Motor neuron (in vitro differentiated cells): ENCODE measurements at regions not wholly inside any gene's neighbourhood (a gene's known extent, or its start where the extent isn't known, plus 50 kb on each side); places are given as distances from the start of the nearest gene placed in this dataset.
"Not testable (repeated sequence)": the region's sequence is repeated elsewhere in the genome, so short reads cannot be mapped to it uniquely, and the experiment has no call there.

Source experiments
- ATAC-seq, 8 experiments: fragments of 200-7000 bp; cut with Tn5 transposase; replicated peaks in 6 of 8; 2 replicates each; pipeline ENCODE4 v1.8.0; 2021; ENCODE audit warnings: mild to moderate bottlenecking in 8 of 8, moderate library complexity in 8 of 8
- H3K27ac ChIP-seq, 2 donors: fragments of 250-450 bp; sonication (Bioruptor Pico); 2 replicates each; pipeline ENCODE4 v1.9.0; 2021; ENCODE audit warnings: antibody characterized with exemption in 2 of 2, mild to moderate bottlenecking in 2 of 2, moderate library complexity in 1 of 2
- H3K4me1 ChIP-seq, 2 donors: fragments of 250-450 bp; sonication (Bioruptor Pico); replicated peaks in 1 of 2; 2 replicates each; pipeline ENCODE4 v1.6.1; 2021; ENCODE audit warnings: antibody characterized with exemption in 2 of 2, mild to moderate bottlenecking in 2 of 2, moderate library complexity in 1 of 2
- H3K4me3 ChIP-seq, 5 donors: fragments of 250-450 bp; sonication (Bioruptor Pico); 2 replicates each; pipeline ENCODE4 v1.9.0; 2021; ENCODE audit warnings: antibody characterized with exemption in 5 of 5, mild to moderate bottlenecking in 5 of 5, moderate library complexity in 4 of 5
- WGBS, 10 experiments: fragments of 450-650 bp; shearing (Covaris generic); methylation state at CpG; one replicate each; pipeline ENCODE4 v1.0.0; 2022; 5-methylcytosine and 5-hydroxymethylcytosine counted together
- in situ Hi-C, 9 experiments: fragments of 400-800 bp; cut with MboI; loops; one replicate each; pipeline ENCODE4 v1.15.0; 2021; ENCODE audit warnings: low sequenced_read_pairs in 9 of 9, low pct_unique_long_range_greater_than_20kb in 2 of 9; ENCODE audit not compliant: unreplicated experiment in 9 of 9

DNA sequence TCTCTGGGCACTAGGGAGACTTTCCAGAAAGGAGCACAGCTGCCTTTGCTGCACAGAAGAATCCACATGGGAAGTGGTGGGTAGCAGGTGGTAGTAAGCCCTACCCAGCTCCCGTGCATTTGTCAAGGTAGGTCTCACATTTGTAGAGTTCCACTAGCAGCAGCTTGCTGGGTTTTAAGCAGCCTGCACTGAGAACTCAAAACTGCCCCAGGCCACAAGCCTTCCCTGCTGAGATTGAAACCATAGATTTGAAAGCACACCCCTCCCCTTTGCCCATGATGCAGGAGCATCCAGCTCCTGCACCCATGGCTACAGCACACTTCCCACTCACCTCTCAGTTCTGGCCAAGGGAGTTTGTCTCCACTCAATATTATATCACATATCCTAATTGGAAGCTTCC is 604.5 kb upstream of the STEAP1 start:
- no peak for ATAC-seq
- Histone ChIP-seq H3K4me3 (no peak overlapping the region), H3K27ac (no peak overlapping the region), H3K4me1 (no peaks in the 10 kb centered on the region)
- WGBS, 10 experiments = 0 to 80% (median 60%) methylated on average over 1 of the region's 1 CpG; no CpG with 5 or more reads in 7 of the 10 experiments
- in situ Hi-C loops = no loop called here

DNA sequence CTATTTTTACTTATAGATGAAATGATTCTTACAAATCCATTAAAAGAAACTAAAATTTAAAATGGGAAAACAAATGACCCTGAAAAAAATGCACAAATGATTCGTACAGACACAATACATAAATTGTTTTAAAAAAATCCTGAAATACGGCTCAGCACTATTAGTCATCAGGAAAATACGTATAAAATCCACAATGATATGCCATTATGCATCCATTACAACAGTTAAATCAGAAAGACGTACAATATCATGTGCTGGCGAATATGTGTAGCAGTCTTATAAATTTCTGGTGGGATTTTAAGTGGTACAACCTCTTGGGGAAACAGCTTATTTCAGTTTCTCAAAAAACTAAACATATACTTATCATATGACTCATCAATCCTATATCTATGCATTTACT is 600.1 kb upstream of the STEAP1 start:
- 27 to 97% (median 82%) methylated on average over 2 to 5 of the region's 5 CpGs for WGBS, 10 experiments
- in situ Hi-C loops = no loop called here
- H3K4me1 ChIP-seq = no peaks in the 10 kb centered on the region
- no peak for ATAC-seq
- H3K27ac ChIP-seq = no peak overlapping the region
- H3K4me3 ChIP-seq = no peak overlapping the region

DNA sequence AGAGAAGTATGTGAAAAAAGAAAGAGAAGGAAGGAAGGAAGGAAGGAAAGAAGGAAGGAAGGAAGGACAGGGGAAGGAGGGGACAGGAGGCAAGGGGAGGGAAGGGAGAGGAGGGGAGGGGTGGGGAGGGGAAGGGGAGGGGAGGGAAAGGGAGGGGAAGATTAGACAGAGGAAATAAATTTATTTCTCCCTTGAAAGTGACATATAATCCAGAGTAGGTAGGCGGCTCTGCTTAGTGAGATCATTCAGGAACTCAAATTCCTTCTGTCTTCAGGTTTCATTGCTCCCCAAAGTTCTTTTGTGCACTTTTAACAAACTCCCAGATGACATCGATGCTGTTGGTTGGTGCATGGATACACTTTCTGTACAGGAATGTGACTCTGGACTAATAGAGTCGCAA is 594.7 kb upstream of the STEAP1 start:
- no peak for ATAC-seq
- no peak overlapping the region for H3K27ac ChIP-seq
- in situ Hi-C loops = no loop called here
- no peaks in the 10 kb centered on the region for H3K4me1 ChIP-seq
- H3K4me3 ChIP-seq = no peak overlapping the region
- WGBS, 10 experiments = 0 to 89% (median 60%) methylated on average over 1 to 2 of the region's 3 CpGs; no CpG with 5 or more reads in 3 of the 10 experiments

DNA sequence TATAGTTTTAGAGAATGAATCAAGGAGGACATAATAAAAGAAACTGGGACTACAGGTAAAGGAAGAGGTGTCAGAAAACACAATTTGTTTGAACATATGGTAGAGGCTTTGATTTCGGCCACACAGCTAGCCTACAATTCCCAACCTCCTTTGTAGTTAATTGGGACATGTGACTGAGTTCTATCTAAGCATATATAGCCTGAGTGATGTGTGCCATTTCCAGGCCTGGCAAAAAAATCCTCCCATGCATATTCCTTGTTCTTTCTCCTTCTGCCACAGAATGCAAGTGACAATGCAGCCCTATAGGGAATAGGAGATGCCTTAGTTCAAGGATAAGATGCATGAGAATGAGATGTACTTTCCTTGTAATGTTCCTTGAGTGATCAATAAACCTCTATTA is 590.7 kb upstream of the STEAP1 start:
- no peak overlapping the region for H3K27ac ChIP-seq
- no peak for ATAC-seq
- no peaks in the 10 kb centered on the region for H3K4me1 ChIP-seq
- WGBS, 10 experiments = 0 to 100% (median 88%) methylated on average over 1 of the region's 1 CpG; no CpG with 5 or more reads in 3 of the 10 experiments
- no peak overlapping the region for H3K4me3 ChIP-seq
- in situ Hi-C loops = no loop called here

GRCh38 chr7:89584896-89585295 is 569.4 kb upstream of the STEAP1 start:
- Histone ChIP-seq H3K4me1 (no peaks in the 10 kb centered on the region), H3K27ac (no peak overlapping the region), H3K4me3 (no peak overlapping the region)
- in situ Hi-C loops = no loop called here
- 0 to 100% (median 94%) methylated on average over 1 of the region's 1 CpG; no CpG with 5 or more reads in 4 of the 10 experiments for WGBS, 10 experiments
- no peak for ATAC-seq

- Histone ChIP-seq H3K4me3 (no peak overlapping the region), H3K27ac (no peak overlapping the region), H3K4me1 (no peaks in the 10 kb centered on the region)
- in situ Hi-C loops = no loop called here
- WGBS, 10 experiments = 17 to 100% (median 80%) methylated on average over 2 to 5 of the region's 5 CpGs
- no peak for ATAC-seq
Observed at GRCh38 chr7:89593125-89593524, 561.1 kb upstream of the STEAP1 start.

- WGBS, 10 experiments = 43 to 100% (median 71%) methylated on average over 1 of the region's 1 CpG; no CpG with 5 or more reads in 5 of the 10 experiments
- H3K27ac ChIP-seq = no peak overlapping the region
- no peak for ATAC-seq
- no peaks in the 10 kb centered on the region for H3K4me1 ChIP-seq
- in situ Hi-C loops = no loop called here
- no peak overlapping the region for H3K4me3 ChIP-seq
Observed at GRCh38 chr7:89602984-89603383, 551.3 kb upstream of the STEAP1 start.

- no peak for ATAC-seq
- Histone ChIP-seq H3K4me3 (no peak overlapping the region), H3K4me1 (no peaks in the 10 kb centered on the region), H3K27ac (no peak overlapping the region)
- WGBS, 10 experiments = 0 to 100% (median 57%) methylated on average over 1 to 2 of the region's 3 CpGs; no CpG with 5 or more reads in 3 of the 10 experiments
- in situ Hi-C loops = no loop called here
Observed at GRCh38 chr7:89605362-89605761, 548.9 kb upstream of the STEAP1 start.

DNA sequence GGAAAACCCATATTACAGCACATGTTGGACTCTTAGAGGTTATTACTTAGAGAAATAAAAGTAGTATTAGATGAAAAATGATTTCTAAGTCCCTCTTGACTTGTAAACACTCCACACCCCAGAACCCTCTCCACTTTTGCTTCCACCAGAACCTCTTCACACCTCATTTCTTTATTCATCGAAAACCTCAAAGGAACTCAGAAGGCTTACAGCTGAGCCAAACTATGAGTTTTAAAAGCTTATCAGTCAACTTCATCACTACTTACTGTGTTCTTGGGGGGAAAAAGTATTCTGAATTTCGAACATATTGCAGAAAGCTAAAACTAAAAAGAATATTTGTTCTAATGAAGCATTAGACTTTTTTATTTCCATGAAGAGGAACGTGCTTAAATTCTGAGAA is 547.8 kb upstream of the STEAP1 start:
- in situ Hi-C loops = no loop called here
- no peak for ATAC-seq
- no peak overlapping the region for H3K4me3 ChIP-seq
- no peaks in the 10 kb centered on the region for H3K4me1 ChIP-seq
- no peak overlapping the region for H3K27ac ChIP-seq
- 0 to 100% (median 72%) methylated on average over 1 to 3 of the region's 3 CpGs; no CpG with 5 or more reads in 1 of the 10 experiments for WGBS, 10 experiments

DNA sequence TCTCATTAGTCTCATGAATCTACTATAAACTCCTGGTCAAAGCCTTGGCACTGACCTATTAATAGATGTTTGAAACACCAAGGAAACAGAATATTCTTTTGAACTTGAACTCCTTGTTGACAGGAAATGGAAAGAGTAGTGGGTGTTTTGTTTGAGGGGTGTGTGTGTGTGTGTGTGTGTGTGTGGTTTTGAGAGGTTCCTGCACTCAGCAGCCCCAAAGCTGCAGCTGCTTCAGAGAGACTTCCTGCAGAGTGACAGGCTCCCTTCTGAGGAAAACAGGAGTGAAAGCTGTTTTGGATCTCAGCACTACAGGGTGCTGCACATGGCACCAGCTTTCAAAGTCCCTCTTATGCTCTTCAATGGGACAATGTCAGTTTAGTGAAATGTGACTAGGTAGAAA is 546.5 kb upstream of the STEAP1 start:
- H3K4me1 ChIP-seq = no peaks in the 10 kb centered on the region
- no peak overlapping the region for H3K4me3 ChIP-seq
- in situ Hi-C loops = no loop called here
- ATAC-seq = no peak
- no peak overlapping the region for H3K27ac ChIP-seq

DNA sequence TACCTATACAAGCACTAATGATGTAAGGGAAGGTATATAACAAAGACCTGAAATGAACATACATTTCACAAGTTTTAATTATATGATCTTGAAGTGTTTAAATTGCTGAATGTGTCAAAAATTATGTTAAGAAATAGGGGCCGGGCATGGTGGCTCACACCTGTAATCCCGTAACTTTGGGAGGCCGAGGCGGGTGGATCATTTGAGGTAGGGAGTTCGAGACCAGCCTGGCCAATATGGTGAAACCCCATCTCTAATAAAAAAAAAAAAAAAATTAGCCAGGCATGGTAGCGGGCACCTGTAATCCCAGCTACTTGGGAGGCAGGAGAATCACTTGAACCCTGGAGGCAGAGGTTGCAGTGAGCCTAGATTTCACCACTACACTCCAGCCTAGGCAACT is 537.4 kb upstream of the STEAP1 start:
- 0 to 100% (median 83%) methylated on average over 1 to 6 of the region's 6 CpGs for WGBS, 10 experiments
- in situ Hi-C loops, H3K4me3 ChIP-seq, ATAC-seq, H3K4me1 ChIP-seq, H3K27ac ChIP-seq: not testable (repeated sequence)

DNA sequence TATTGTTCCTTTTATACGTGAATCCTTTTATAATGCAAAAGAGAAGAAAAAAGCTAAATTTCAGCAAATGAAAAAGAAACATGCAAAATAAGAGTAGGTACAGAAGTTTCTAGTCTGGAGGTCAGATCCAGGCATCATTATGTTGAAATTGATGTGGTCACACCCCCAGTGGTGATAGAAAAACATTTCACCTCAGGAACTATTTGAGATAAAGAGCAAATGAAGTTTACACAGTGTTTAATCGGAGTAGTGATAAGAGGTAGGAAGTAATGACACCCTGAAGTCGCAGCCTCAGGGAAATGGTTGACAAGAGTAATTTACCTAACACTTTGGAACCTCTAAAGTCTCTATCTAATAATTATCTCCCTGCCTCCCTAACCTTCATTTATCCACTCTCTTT is 536.0 kb upstream of the STEAP1 start:
- Histone ChIP-seq H3K4me1 (no peaks in the 10 kb centered on the region), H3K4me3 (no peak overlapping the region), H3K27ac (no peak overlapping the region)
- in situ Hi-C loops = no loop called here
- WGBS, 10 experiments = 0 to 78% (median 46%) methylated on average over 1 to 3 of the region's 3 CpGs; no CpG with 5 or more reads in 1 of the 10 experiments
- no peak for ATAC-seq

- no peak overlapping the region for H3K27ac ChIP-seq
- no peak overlapping the region for H3K4me3 ChIP-seq
- WGBS, 10 experiments = 5 to 82% (median 50%) methylated on average over 1 to 3 of the region's 4 CpGs; no CpG with 5 or more reads in 7 of the 10 experiments
- ATAC-seq = no peak
- in situ Hi-C loops = no loop called here
- H3K4me1 ChIP-seq = no peaks in the 10 kb centered on the region
Observed at GRCh38 chr7:89621925-89622641, 532.2 kb upstream of the STEAP1 start.

- Histone ChIP-seq H3K27ac (no peak overlapping the region), H3K4me3 (no peak overlapping the region), H3K4me1 (no peaks in the 10 kb centered on the region)
- ATAC-seq = peak; percentile 49 to 82 (median 70)
- 0 to 14% (median 0%) methylated on average over 1 of the region's 1 CpG; no CpG with 5 or more reads in 5 of the 10 experiments for WGBS, 10 experiments
- in situ Hi-C loops = no loop called here
Observed at GRCh38 chr7:89623018-89623672, 531.1 kb upstream of the STEAP1 start.
